ENCODE measurements at regions not wholly inside any gene's neighbourhood (a gene's known extent, or its start where the extent isn't known, plus 50 kb on each side); places are given as distances from the start of the nearest gene placed in this dataset.

GRCh38 chr16:54467398-54467797, 180.8 kb upstream of the IRX3 start:
- no peak for TF ChIP-seq REST (IDR thresholded peaks at IDR 0.05; ENCODE audit: low read depth)
- TF ChIP-seq TAF1 (IDR thresholded peaks at IDR 0.05; ENCODE audit: low read depth), result no peak
- TF ChIP-seq TEAD4 (IDR thresholded peaks at IDR 0.05), result no peak
- no peak for TF ChIP-seq EP300 (IDR thresholded peaks at IDR 0.05; ENCODE audit: borderline replicate concordance)
- TF ChIP-seq FOXM1 (IDR thresholded peaks at IDR 0.05; ENCODE audit: borderline replicate concordance, low read depth), result no peak
- TF ChIP-seq CEBPB (IDR thresholded peaks at IDR 0.05), result no peak
- TF ChIP-seq RAD21 (IDR thresholded peaks at IDR 0.05; ENCODE audit: low read depth), result no peak
- no peak for TF ChIP-seq ZBTB7A (IDR thresholded peaks at IDR 0.05; ENCODE audit: low read depth)
- TF ChIP-seq NFIC (IDR thresholded peaks at IDR 0.05), result no peak
- TF ChIP-seq EGR1 (IDR thresholded peaks at IDR 0.05), result no peak
